Activated T-cell treated with anti-CD3 and anti-CD28 coated beads, Interleukin-2, amount 50 U/mL, for 72 hours (primary cell): ENCODE measurements at regions not wholly inside any gene's neighbourhood (a gene's known extent, or its start where the extent isn't known, plus 50 kb on each side); places are given as distances from the start of the nearest gene placed in this dataset.

Source experiments
- ATAC-seq, 2 donors: fragments of 150-1000 bp; cut with Tn5 transposase; replicated peaks in 1 of 2; 2 replicates each; pipeline ENCODE4 v1.10.0; 2021; ENCODE audit warnings: moderate library complexity in 2 of 2, mild to moderate bottlenecking in 1 of 2
- DNase-seq, 2 donors: peaks; one replicate each; pipeline ENCODE4 v3.0.0; 2021 to 2022; ENCODE audit warnings: mixed read lengths in 1 of 2
- H3K27ac Mint-ChIP-seq: one replicate; pipeline ENCODE4 v1.8.0; 2022; ENCODE audit warnings: mild to moderate bottlenecking, moderate library complexity, mixed read lengths
- H3K27me3 Mint-ChIP-seq: one replicate; pipeline ENCODE4 v1.8.0; 2022; ENCODE audit warnings: low read depth, mixed read lengths
- H3K36me3 Mint-ChIP-seq, 2 donors: one replicate each; pipeline ENCODE4 v1.8.0; 2022; ENCODE audit warnings: mixed read lengths in 2 of 2, mild to moderate bottlenecking in 1 of 2; ENCODE audit not compliant: insufficient read depth in 2 of 2
- H3K4me1 Mint-ChIP-seq: one replicate; pipeline ENCODE4 v1.8.0; 2022; ENCODE audit warnings: low read depth, mixed read lengths
- H3K4me3 Mint-ChIP-seq, 2 donors: one replicate each; pipeline ENCODE4 v1.8.0; 2022; ENCODE audit warnings: mild to moderate bottlenecking in 2 of 2, mixed read lengths in 2 of 2, moderate library complexity in 2 of 2
- H3K9me3 Mint-ChIP-seq, 2 donors: one replicate each; pipeline ENCODE4 v1.8.0; 2022; ENCODE audit warnings: mixed read lengths in 2 of 2

DNA sequence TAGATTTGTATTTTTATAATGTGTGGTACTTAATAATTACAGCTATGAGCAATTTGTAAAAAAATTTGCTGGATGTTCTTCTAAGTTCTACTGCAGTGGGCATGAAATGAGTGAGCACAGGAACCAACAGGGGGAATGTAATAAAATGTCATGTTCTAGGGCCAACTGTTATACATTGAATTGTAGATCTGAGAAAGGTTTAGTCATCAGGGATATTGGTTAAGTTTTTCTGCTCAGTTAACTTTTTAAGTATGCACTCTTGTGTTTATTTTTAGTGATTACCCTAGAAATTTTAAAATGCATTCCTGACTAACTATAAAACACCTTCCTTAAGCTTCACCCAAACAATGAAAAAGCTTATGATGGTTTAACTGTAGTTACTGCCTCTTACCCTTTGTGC, 101.8 kb downstream of the CAND1 start:
- Mint-ChIP-seq H3K27ac (no peak overlapping the region), H3K9me3 (peaks cover 2 to 3% of the 10 kb centered on the region in 2 donors), H3K4me3 (no peak overlapping the region), H3K27me3 (no peaks in the 10 kb centered on the region), H3K4me1 (peaks cover 5% of the 10 kb centered on the region), H3K36me3 (peaks cover 3 to 5% of the 10 kb centered on the region in 2 donors)
- DNase-seq: no peak
- ATAC-seq: no peak

DNA sequence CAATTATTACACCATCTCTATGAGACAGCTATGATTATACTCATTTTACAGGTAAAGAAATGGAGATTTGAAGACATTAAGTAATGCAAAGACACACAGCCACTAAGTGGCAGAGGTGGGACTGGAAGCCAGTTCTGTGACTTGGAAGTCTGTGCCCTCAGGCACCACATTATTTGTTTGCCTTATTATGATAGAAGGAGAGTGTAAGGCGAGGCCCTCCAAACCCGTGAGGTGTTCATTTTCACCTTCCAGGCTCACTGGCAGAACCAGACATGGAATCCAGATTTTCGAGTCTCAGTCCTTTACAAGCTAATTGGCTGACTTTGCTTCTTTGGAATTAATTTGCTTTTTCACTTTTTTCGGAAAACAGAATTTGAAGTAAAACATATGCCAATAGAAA, 107.9 kb downstream of the CAND1 start:
- H3K4me3 Mint-ChIP-seq: no peak overlapping the region
- H3K4me1 Mint-ChIP-seq: no peaks in the 10 kb centered on the region
- no peak for DNase-seq

DNA sequence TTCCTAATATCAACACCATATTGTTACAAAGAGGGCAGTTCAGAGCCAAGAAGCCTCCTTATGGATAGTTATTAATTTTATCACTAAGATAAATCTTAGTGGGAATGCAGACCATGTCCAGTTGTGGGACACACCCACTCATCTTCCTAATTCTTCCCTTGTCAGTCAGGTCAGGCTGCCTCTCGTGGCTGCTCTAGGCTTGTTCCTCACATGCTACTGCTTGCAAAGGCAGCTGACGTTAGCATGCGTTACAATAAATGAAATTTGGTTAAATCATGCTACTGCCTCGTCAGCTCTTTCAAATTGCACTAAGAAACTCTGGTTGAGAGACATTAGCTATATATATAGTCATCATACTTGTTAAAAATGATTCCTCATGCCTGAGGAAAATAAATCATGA, 108.4 kb downstream of the CAND1 start:
- no peak overlapping the region for H3K27ac Mint-ChIP-seq
- H3K4me3 Mint-ChIP-seq: no peak overlapping the region
- peaks cover 5% of the 10 kb centered on the region for H3K4me1 Mint-ChIP-seq
- H3K36me3 Mint-ChIP-seq: peaks cover 0 to 2% of the 10 kb centered on the region in 2 donors
- DNase-seq (no peak), ATAC-seq (no peak)
- no peaks in the 10 kb centered on the region for H3K9me3 Mint-ChIP-seq
- H3K27me3 Mint-ChIP-seq: no peaks in the 10 kb centered on the region

More for the DNA sequence above, 107.9 kb downstream of the CAND1 start:
- H3K36me3 Mint-ChIP-seq: peaks cover 2 to 5% of the 10 kb centered on the region in 2 donors
- no peak overlapping the region for H3K27ac Mint-ChIP-seq
- ATAC-seq: no peak
- no peaks in the 10 kb centered on the region for H3K27me3 Mint-ChIP-seq
- peaks cover 2 to 3% of the 10 kb centered on the region in 2 donors for H3K9me3 Mint-ChIP-seq

DNA sequence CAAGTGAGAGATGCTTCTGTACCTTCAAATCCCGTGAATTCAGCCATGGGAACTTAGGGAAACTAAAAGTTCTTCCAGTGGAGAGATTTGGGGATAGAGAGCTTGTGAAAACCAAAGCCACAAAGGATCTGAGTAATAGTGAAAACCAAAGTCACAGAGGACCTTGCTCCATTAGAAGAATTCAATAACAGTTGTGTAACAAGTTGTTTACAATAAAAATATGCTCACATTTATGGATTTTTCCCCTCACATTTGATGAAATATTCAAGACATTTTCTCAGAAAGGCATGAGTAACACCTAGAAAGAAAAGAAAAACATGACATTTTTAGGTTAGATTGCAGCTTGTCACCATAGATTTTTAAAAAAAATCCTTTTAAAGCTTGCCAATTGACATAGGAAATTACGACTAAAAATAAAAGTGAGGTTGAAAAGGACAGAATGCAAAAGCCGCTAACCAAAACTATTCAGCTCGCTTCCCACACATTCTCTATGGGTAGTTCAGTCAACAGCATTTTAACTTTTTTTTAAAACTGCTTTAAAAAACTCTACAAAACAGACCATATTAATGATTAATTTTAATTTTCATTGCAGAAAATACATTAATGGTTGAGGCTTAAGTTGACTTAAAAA, 113.2 kb downstream of the CAND1 start:
- H3K4me3 Mint-ChIP-seq: no peak overlapping the region
- H3K9me3 Mint-ChIP-seq: no peaks in the 10 kb centered on the region
- H3K4me1 Mint-ChIP-seq: peaks cover 5% of the 10 kb centered on the region
- H3K27ac Mint-ChIP-seq: no peak overlapping the region
- DNase-seq (no peak), ATAC-seq (no peak)
- no peaks in the 10 kb centered on the region for H3K36me3 Mint-ChIP-seq
- H3K27me3 Mint-ChIP-seq: no peaks in the 10 kb centered on the region

DNA sequence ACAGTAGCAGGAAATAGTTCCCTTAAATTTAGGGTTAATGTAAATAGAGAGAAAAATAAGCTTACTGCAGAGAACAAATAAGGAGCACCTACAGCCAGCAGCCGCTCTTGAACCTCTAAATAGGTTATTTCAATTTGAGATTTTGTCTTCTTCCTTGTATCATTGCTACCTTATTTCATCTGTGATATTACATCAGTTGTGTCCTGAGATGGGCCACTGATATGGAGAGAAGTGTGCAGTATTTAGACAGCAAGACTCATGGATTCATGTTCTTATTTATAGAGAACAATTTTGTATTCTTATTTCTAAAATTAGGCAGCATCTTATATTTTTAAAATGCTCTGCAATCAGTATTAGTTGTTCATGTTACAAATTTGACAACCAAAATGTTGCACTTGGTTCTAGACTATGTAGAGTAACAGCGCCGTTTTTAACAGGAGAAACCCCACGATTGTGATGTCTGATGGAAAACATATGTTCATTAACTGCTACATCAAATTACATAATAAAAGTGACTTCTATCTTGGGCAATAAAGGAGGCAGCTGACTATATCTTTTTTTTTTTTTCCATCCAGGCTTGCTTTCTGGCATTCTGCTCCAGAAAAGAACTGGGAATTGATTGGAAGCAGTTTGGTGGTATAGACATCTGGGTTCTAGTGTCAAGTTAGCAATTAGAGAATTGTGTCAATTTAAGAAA, 117.9 kb downstream of the CAND1 start:
- no peak for DNase-seq
- Mint-ChIP-seq H3K4me1 (peaks cover 5% of the 10 kb centered on the region), H3K9me3 (no peaks in the 10 kb centered on the region), H3K27ac (no peak overlapping the region), H3K27me3 (no peaks in the 10 kb centered on the region), H3K4me3 (no peak overlapping the region), H3K36me3 (no peaks in the 10 kb centered on the region)
- no peak for ATAC-seq

DNA sequence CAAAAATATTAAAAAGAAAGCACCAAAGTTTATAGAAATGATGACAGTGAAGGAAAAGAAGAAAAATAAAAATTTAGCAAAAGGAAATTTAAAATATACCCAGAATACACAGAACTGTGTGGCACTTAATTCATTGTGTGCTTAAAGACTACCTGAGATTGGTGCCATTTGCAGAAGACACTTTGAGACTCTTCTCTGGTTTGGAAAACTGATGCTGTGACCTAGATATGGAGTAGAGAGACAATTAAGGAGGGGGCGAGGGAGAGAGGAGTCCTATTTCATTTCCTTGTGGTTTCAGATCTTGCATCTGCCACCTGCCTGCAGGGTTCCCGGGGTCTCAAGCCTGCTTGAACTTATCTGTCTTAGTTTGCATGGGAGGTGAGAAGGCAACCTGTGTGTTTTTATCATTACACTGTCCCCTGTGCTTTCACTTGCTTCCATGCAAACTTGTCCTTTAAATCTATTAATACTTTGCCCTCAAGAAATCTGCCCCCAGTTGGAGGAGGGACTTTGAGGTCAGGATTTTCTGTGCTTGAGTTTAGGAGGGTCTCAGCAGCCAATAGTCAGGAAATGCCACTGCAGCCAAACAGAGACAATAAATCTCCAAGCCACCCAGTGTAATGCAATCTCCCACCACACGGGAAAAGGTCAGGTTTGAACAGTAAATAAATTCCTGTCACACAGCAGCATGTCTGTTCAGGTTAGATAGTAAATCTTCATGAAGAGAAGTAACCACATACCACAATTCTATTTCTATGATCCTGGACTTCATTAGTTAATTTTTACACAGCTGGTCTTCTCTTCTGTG, 119.4 kb downstream of the CAND1 start:
- no peak overlapping the region for H3K4me3 Mint-ChIP-seq
- no peaks in the 10 kb centered on the region for H3K27me3 Mint-ChIP-seq
- DNase-seq (no peak), ATAC-seq (no peak)
- no peaks in the 10 kb centered on the region for H3K9me3 Mint-ChIP-seq
- H3K27ac Mint-ChIP-seq: no peak overlapping the region
- no peaks in the 10 kb centered on the region for H3K4me1 Mint-ChIP-seq
- no peaks in the 10 kb centered on the region for H3K36me3 Mint-ChIP-seq

DNA sequence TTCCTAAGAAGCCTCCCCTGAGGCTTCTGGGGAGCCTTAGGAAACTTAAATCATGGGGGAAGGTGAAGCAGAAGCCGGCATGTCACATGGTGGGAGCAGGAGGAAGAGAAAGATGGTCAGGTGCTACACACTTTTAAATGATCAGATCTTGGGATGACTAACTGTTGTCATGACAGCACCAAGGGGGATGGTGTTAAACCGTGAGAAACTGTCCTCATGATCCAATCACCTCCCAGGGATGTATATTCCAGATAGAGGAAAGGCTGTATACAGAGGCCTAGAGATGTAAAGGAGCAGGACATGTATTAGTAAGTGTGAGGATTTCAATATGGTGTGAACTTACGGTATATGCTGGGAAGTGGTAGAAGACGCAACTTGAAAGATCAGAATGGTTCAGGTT, 121.1 kb downstream of the CAND1 start:
- H3K27ac Mint-ChIP-seq: no peak overlapping the region
- H3K4me3 Mint-ChIP-seq: no peak overlapping the region
- no peaks in the 10 kb centered on the region for H3K27me3 Mint-ChIP-seq
- no peak for DNase-seq
- no peaks in the 10 kb centered on the region for H3K9me3 Mint-ChIP-seq
- H3K4me1 Mint-ChIP-seq: no peaks in the 10 kb centered on the region
- no peak for ATAC-seq
- no peaks in the 10 kb centered on the region for H3K36me3 Mint-ChIP-seq

DNA sequence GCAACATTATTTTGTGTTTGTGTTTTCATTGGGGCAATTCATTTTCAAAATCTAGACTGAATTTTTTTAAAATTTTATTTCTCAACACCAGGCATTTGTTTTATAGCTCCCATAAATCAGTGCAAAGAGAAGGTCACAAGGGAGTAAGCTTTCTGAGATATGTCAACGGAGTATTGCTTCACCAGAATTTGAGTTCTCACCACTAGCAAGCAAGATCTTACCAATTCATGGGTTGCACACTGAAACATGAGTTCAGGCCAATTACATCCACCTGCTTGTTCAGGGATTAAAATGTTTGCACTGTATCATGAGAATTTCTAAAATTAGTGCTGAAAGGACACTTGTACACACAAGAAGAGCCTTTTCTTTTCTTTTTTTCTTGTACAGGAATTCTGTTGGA, 121.9 kb downstream of the CAND1 start:
- DNase-seq: no peak
- Mint-ChIP-seq H3K36me3 (no peaks in the 10 kb centered on the region), H3K4me1 (no peaks in the 10 kb centered on the region), H3K9me3 (no peaks in the 10 kb centered on the region), H3K4me3 (no peak overlapping the region), H3K27ac (no peak overlapping the region), H3K27me3 (no peaks in the 10 kb centered on the region)
- no peak for ATAC-seq

DNA sequence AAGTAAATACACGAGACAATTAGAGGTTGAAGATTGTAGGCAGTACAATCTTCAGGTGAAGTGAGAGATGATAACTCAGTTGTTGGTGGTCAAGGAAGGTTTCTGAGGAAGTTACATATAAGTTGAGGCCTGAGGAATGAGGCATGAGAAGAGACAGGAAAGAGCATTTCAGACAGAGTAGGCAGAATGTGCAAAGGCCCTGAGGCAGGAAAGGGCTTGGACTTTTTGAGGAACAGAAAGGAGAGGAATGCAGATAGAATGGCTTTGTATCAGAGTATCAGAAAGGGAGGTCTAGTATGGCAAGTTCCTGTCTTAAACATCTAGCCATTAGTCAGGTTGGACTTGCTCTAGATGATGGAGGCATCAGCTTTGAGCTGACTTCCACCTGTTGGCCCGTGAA, 122.5 kb downstream of the CAND1 start:
- H3K9me3 Mint-ChIP-seq: no peaks in the 10 kb centered on the region
- no peaks in the 10 kb centered on the region for H3K4me1 Mint-ChIP-seq
- no peak overlapping the region for H3K4me3 Mint-ChIP-seq
- DNase-seq (no peak), ATAC-seq (no peak)
- no peaks in the 10 kb centered on the region for H3K36me3 Mint-ChIP-seq
- no peak overlapping the region for H3K27ac Mint-ChIP-seq
- no peaks in the 10 kb centered on the region for H3K27me3 Mint-ChIP-seq

DNA sequence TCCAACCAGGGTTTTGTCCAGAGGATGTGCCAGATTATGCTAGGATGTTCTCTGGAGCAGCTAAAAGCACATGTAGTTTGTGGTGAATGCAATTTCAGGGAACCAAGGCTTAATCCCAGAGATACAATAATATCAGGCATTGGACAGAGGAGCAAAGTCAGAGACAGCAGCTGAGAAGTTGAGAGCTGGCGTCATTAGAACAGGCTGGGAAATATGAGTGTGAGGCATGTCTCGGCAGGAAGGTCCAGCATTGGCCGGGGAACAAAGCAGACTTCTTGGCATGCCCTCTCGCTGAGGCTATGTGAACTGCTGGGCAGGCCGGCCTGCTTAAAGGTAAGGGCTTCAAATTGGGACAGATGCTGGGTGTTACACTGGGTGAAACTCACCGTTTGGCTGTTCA, 125.4 kb downstream of the CAND1 start:
- H3K9me3 Mint-ChIP-seq: no peaks in the 10 kb centered on the region
- no peak overlapping the region for H3K27ac Mint-ChIP-seq
- ATAC-seq (no peak), DNase-seq (no peak)
- no peaks in the 10 kb centered on the region for H3K4me1 Mint-ChIP-seq
- H3K36me3 Mint-ChIP-seq: no peaks in the 10 kb centered on the region
- no peaks in the 10 kb centered on the region for H3K27me3 Mint-ChIP-seq
- H3K4me3 Mint-ChIP-seq: no peak overlapping the region

DNA sequence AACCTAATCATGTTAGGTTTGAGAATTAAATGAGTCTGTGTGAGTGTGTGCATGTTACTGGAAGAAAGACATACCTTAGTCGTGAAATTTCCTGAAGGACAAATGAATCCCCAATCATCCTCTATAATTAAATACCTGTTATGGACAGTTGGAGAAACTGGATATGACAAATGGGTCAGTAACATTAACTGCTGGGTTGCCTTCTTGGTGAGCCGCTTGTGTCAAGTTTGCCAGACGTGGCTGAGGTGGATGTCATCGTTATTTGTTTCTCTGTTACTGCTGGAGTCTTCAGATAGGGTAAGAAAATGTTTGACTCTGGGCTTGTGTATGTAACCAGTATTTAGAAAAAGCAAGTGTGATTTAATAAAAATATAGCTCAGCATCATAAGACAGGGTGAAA, 131.6 kb downstream of the CAND1 start:
- Mint-ChIP-seq H3K27ac (no peak overlapping the region), H3K9me3 (peaks cover 0 to 4% of the 10 kb centered on the region in 2 donors), H3K27me3 (no peaks in the 10 kb centered on the region), H3K36me3 (peaks cover 0 to 5% of the 10 kb centered on the region in 2 donors), H3K4me1 (no peaks in the 10 kb centered on the region), H3K4me3 (no peak overlapping the region)
- ATAC-seq: no peak
- no peak for DNase-seq

DNA sequence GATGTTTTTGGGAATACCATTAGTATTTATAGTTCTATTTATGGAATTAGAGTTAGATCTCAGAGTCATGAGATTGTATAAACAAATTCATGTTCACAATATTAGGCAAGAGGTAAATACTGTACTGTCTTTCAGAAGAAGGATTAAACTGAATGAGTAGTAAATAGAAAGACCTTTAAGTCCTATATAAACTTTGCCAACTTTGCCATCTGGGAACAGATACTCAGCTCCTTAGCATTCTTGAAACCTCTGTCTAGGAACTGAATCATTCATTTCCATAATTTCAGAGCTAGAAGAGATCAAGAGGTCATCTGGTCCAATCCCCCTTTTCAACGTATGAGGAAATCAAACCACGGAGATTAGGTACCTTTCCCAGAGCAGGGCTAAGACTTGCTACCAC, 141.1 kb downstream of the CAND1 start:
- H3K36me3 Mint-ChIP-seq: peaks cover 5 to 14% of the 10 kb centered on the region in 2 donors
- H3K27ac Mint-ChIP-seq: no peak overlapping the region
- peaks cover 9 to 11% of the 10 kb centered on the region in 2 donors for H3K9me3 Mint-ChIP-seq
- DNase-seq: no peak
- no peak for ATAC-seq
- H3K4me1 Mint-ChIP-seq: no peaks in the 10 kb centered on the region
- H3K27me3 Mint-ChIP-seq: peaks cover 6% of the 10 kb centered on the region
- no peak overlapping the region for H3K4me3 Mint-ChIP-seq

DNA sequence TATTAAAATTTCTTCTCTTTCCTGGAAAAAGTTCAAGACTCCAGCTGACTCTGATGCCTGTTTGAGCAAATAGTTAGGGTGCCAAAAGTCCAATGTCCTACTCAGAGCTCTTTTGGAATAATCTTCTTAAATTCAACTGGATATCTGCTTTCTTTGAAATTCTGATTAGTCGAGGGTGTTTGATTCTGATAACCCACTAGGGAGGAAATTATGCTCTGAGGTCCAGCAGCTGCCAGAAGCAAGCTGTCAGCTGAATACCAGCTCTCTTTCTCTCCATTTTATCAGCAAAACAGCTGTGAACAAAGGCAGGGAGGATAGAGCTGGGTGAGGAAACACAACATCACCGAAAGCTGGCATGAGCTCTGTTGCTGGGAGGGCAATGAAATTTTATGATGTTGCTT, 141.5 kb downstream of the CAND1 start:
- Mint-ChIP-seq H3K4me3 (no peak overlapping the region), H3K9me3 (peaks cover 8 to 9% of the 10 kb centered on the region in 2 donors)

More for the DNA sequence above, 141.5 kb downstream of the CAND1 start:
- no peak overlapping the region for H3K27ac Mint-ChIP-seq
- ATAC-seq: no peak
- peaks cover 5 to 10% of the 10 kb centered on the region in 2 donors for H3K36me3 Mint-ChIP-seq
- peaks cover 6% of the 10 kb centered on the region for H3K27me3 Mint-ChIP-seq
- DNase-seq: no peak
- no peaks in the 10 kb centered on the region for H3K4me1 Mint-ChIP-seq
